Mesodermal cell (in vitro differentiated cells): ENCODE measurements at regions not wholly inside any gene's neighbourhood (a gene's known extent, or its start where the extent isn't known, plus 50 kb on each side); places are given as distances from the start of the nearest gene placed in this dataset.
"Not testable (repeated sequence)": the region's sequence is repeated elsewhere in the genome, so short reads cannot be mapped to it uniquely, and the experiment has no call there.

Experiments used
- H3K27ac ChIP-seq: 2 replicates; pipeline ENCODE4 v1.7.0; 2013; ENCODE audit warnings: mild to moderate bottlenecking, low read depth, low read length, moderate library complexity; ENCODE audit not compliant: severe bottlenecking
- H3K36me3 ChIP-seq: 2 replicates; pipeline ENCODE4 v1.7.1; 2013; ENCODE audit warnings: mild to moderate bottlenecking, low read length, moderate library complexity; ENCODE audit not compliant: control insufficient read depth, insufficient read depth
- H3K4me1 ChIP-seq: one replicate; pipeline ENCODE4 v1.7.1; 2013; ENCODE audit warnings: mild to moderate bottlenecking, low read length; ENCODE audit not compliant: insufficient read depth, control insufficient read depth, poor library complexity, severe bottlenecking
- H3K4me3 ChIP-seq: 2 replicates; pipeline ENCODE4 v1.7.0; 2013; ENCODE audit warnings: low read length, control low read depth, mild to moderate bottlenecking; ENCODE audit not compliant: insufficient read depth, poor library complexity, severe bottlenecking; ENCODE audit errors: extremely low read depth
- H3K9me3 ChIP-seq: 2 replicates; pipeline ENCODE4 v1.7.1; 2013; ENCODE audit warnings: mild to moderate bottlenecking, low read length, moderate library complexity; ENCODE audit not compliant: control insufficient read depth
- whole genome bisulfite sequencing, 2 experiments: methylation state at CpG; one replicate each; pipeline ENCODE4 v1.1.5; 2013; ENCODE audit warnings: missing lambda C conversion rate in 2 of 2; ENCODE audit not compliant: insufficient coverage in 2 of 2; 5-methylcytosine and 5-hydroxymethylcytosine counted together

DNA sequence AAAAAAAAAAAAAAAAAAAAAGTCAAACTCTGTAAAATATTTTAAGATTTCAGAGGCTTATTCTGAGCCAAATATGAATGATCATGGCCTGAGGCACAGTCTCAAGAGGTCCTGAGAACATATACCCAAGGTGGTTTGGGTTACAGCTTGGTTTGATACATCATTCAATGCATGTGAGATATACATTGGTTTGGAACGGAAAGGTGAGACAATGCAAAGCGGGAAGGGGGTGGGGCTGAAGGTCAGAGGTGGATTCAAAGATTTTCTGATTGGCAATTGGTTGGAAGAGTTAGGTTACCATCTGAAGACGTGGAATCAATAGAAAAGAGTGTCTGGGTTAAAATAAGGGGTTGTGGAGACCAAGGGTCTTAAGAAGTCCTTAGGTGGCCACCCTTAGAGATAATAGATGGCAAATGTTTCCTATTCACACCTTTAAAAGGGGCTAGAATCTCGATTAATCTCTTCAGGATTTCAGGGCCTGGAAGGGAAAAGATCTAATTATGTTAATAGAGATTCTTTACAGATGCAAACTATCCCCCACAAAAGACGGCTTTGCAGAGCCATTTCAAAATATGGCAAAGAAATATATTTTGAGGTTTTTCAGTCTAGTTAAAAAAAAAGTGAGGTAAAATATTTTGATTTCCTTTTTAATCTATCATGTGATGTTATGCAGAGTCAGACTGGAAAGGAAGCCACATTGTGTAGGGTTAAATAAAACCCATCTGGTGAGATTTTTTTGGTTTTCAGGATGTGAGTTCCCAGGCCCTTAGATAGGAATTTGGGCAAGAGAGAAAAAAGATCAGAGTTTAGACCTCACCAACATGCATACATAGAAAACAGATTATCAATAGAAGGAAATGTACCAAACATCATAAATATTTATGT is 173.8 kb upstream of the CNOT2 start:
- no peaks in the 10 kb centered on the region for H3K36me3 ChIP-seq
- no peak overlapping the region for H3K27ac ChIP-seq
- no peaks in the 10 kb centered on the region for H3K9me3 ChIP-seq
- H3K4me3 ChIP-seq: no peak overlapping the region
- peaks cover 5% of the 10 kb centered on the region for H3K4me1 ChIP-seq
- 72 to 74% methylated on average over 3 of the region's 5 CpGs for WGBS, 2 experiments

DNA sequence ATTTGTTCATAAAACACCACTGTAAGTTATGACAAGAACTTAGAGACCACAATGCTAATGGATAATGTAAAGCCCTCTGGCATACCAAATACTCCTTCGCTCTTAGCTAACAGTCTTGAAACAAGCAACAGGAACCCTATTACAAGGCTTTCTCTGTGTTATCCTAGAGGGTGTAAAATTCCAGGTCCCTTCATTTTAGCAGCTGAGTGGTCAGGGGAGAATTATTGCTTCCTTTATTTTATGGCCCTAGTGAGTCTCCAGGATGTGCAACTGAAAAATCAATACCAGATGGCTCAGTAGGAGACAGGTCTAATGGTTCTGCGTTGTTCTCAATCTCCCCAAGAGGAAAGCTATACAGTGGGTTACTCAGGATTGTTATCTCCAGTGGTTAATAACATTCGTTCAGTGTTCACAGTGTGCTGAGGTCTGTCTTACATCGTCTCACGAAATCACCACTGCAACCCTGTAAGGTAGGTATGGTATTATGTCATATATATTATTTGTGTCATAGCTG is 172.7 kb upstream of the CNOT2 start:
- Histone ChIP-seq H3K36me3 (no peaks in the 10 kb centered on the region), H3K4me1 (peaks cover 5% of the 10 kb centered on the region), H3K9me3 (no peaks in the 10 kb centered on the region), H3K4me3 (no peak overlapping the region), H3K27ac (peak overlapping the region; percentile 58)
- 60 to 83% methylated on average over 1 of the region's 5 CpGs for WGBS, 2 experiments

DNA sequence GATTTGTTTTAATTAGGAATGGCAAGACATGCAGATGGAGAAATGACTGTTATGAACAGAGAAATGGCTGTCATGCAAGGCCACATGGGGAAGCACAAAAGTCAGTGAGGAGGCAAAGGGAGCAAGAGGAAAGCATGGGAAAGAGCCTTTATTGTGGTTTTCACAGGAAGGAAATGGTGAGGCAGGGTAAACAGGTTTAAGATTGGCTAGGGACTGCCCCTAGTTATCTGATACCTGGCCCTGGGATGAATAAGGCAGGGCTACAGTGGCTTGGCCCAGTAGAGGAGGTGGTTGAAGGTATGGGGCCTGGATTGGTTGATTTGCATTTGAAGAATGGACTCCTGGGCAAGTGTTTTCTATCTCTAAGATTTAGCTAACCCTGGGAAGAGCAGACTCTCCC is 168.7 kb upstream of the CNOT2 start:
- Histone ChIP-seq H3K27ac (no peak overlapping the region), H3K9me3 (no peaks in the 10 kb centered on the region), H3K4me3 (no peak overlapping the region), H3K36me3 (no peaks in the 10 kb centered on the region), H3K4me1 (peaks cover 5% of the 10 kb centered on the region)

DNA sequence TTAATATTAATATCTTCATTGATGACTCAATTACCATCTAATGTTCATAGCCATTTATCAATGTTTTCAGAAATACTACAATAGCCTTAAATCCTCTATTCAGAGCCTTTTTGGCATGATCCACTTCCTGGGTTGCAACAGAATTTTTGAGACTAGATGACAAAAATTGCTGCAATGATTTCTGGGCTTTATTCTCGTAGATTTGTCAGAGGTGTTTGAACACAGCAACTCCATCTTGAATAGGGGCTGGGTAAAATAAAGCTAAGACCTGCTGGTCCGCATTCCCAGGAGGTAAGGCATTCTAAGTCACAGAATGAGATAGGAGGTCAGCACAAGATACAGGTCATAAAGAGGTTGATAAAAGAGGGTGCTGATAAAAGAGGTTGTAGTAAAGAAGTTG is 165.8 kb upstream of the CNOT2 start:
- no peak overlapping the region for H3K27ac ChIP-seq
- WGBS, 2 experiments: 93 to 96% methylated on average over 2 of the region's 2 CpGs
- H3K4me1 ChIP-seq: peaks cover 5% of the 10 kb centered on the region
- H3K36me3 ChIP-seq: no peaks in the 10 kb centered on the region
- no peaks in the 10 kb centered on the region for H3K9me3 ChIP-seq
- no peak overlapping the region for H3K4me3 ChIP-seq

DNA sequence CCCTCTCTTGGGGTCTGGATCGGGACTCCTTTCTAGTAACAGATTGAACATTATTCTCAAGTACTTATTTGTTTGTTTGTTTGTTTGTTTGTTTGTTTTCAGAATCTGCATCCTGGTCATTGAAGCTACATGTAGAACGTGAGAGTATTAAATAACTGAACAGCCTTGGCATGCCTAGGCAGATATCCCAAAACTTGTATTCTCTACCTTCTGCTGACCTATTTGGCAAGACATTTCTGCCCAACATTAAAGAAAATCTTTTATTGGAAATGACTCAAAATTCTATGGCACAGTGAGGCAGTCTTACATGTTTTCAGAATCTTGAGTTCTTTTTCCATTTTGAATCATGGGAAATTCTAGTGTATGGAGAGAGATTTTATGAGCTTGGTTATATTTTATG is 165.1 kb upstream of the CNOT2 start:
- 83 to 100% methylated on average over 1 of the region's 2 CpGs for WGBS, 2 experiments
- H3K4me3 ChIP-seq: no peak overlapping the region
- no peak overlapping the region for H3K27ac ChIP-seq
- no peaks in the 10 kb centered on the region for H3K36me3 ChIP-seq
- peaks cover 7% of the 10 kb centered on the region for H3K9me3 ChIP-seq
- peaks cover 5% of the 10 kb centered on the region for H3K4me1 ChIP-seq

DNA sequence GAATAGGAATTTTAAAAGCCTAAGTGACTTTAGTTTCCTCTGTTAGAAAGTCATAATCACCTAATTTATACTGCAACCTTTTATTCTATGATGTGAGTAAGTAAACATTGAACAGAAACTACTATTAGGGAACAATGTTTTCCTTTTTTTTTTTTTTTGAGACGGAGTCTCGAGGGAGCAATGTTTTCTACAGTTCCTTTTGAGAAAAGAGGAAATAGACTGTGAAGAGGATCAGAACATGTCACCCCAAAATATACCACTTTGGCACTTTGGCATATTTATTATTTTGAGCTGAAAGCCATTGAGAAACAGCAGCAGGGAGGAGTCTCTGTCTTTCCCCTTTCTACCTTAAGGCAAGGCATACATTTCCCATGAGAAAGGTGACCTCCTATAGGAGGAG is 162.7 kb upstream of the CNOT2 start:
- Histone ChIP-seq H3K4me1 (no peaks in the 10 kb centered on the region), H3K36me3 (no peaks in the 10 kb centered on the region), H3K9me3 (peaks cover 7% of the 10 kb centered on the region), H3K4me3 (no peak overlapping the region), H3K27ac (no peak overlapping the region)
- no CpG with 5 or more reads among the region's 2 CpGs for WGBS, 2 experiments

DNA sequence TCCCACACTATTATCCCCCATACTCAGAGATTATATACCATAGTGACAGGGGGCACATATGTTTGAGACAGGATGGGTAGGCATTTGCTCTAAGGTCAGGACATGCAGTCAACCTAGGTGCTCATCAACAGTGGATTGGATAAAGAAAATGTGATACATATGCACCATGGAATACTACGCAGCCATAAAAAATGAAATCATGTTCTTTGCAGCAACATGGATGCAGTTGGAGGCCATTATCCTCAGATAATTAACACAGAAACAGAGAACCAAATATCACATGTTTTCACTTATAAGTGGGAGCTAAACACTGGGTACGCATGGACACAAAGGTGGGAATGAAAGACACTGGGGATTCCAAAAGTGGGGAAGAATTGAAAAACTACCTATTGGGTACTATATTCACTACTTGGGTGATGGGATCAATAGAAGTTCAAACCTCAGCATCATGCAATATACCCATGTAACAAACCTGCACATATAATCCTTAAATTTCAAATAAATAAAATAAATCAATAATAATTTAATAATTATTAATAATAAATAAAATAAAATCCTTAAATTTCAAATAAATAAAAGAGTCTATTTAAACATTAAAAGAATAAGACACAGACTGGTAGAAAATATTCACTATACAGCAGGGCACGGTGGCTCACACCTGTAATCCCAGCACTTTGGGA is 160.1 kb upstream of the CNOT2 start:
- H3K4me3 ChIP-seq: no peak overlapping the region

DNA sequence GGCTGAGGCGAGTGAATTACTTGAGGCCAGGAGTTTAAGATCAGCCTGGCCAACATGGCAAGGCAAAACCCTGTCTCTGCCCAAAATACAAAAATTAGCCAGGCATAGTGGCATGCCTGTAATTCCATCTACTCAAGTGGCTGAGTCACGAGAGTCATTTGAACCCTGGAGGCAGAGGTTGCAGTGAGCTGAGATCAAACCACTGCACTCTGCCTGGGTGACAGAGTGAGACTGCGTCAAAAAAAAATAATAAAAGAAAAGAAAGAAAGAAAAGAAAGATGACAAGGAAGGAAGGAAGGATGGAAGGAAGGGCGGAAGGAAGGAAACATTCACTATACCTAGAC is 159.6 kb upstream of the CNOT2 start:
- H3K4me1 ChIP-seq: no peaks in the 10 kb centered on the region
- H3K4me3 ChIP-seq: no peak overlapping the region
- no peaks in the 10 kb centered on the region for H3K36me3 ChIP-seq
- WGBS, 2 experiments: 77 to 100% methylated on average over 2 to 3 of the region's 4 CpGs
- H3K9me3 ChIP-seq: peaks cover 7% of the 10 kb centered on the region
- H3K27ac ChIP-seq: no peak overlapping the region

More for the DNA sequence above, 160.1 kb upstream of the CNOT2 start:
- no peaks in the 10 kb centered on the region for H3K36me3 ChIP-seq
- H3K4me1 ChIP-seq: no peaks in the 10 kb centered on the region
- no peak overlapping the region for H3K27ac ChIP-seq
- H3K9me3 ChIP-seq: peaks cover 7% of the 10 kb centered on the region
- WGBS, 2 experiments: 60 to 100% methylated on average over 1 of the region's 3 CpGs

DNA sequence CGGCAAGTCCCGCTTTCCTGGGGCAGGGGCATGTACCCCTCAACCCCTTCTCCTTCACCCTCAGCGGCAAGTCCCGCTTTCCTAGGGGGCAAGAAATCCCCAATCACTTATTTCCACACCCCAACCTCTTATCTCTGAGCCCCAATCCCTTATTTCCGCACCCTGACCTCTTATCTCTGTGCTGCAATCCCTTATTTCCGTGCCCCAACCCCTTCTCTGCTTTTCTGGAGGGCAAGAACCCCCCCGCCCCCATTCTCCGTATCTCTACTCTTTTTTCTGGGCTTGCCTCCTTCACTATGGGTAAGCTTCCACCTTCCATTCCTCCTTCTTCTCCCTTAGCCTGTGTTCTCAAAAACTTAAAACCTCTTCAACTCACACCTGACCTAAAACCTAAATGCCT is 156.9 kb upstream of the CNOT2 start:
- not testable (repeated sequence) for H3K27ac ChIP-seq, H3K4me3 ChIP-seq, H3K36me3 ChIP-seq, H3K4me1 ChIP-seq, H3K9me3 ChIP-seq
- 83 to 94% methylated on average over 2 to 3 of the region's 8 CpGs for WGBS, 2 experiments

DNA sequence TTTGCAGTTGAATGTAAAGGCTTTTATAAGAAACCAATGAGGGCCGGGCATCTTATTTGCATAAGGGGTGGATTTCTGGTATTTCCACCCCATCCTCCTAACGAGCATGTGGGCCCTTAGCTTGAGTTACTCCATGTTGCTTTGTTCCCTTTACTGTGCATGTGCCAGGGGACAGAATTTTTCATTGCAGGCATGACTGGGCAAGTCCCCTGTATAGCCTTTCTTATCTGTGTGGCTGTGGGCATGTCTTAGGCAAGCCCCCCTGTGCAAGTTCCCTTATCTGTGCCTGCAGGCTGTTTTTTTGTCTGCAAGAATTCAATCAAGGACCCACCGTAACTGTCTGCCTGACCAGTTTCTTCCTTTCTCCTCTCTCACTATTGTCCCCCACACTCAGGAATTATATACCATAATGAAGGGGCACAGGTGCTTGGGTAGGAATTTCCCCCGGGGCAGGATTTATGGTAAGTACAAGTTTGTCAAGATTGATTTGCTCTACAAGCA is 152.2 kb upstream of the CNOT2 start:
- Histone ChIP-seq H3K36me3 (no peaks in the 10 kb centered on the region), H3K4me1 (peaks cover 4% of the 10 kb centered on the region), H3K9me3 (no peaks in the 10 kb centered on the region), H3K4me3 (no peak overlapping the region), H3K27ac (peak overlapping the region; percentile 69)
- 71 to 83% methylated on average over 1 of the region's 4 CpGs for WGBS, 2 experiments

DNA sequence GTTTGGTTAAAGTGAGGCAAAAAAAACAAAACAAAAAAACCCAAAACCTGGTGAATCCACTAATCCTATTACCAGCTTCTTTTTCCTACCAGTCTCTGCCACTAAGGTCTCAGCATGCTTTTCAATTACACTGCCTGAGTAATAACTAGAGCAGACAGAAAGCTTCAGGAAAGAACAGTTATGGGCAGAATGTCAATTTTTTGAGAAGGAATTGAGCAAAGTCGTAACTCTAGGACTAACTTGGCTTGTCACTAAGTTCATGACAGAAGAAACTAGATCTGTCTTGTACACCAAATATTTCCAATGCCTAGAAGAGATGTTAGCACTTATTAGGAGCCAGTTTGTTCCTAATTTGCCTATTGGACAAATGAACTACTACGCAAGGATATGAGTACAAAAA is 148.8 kb upstream of the CNOT2 start:
- 100% methylated on average over 1 of the region's 2 CpGs for WGBS, 2 experiments
- no peaks in the 10 kb centered on the region for H3K36me3 ChIP-seq
- no peak overlapping the region for H3K27ac ChIP-seq
- no peak overlapping the region for H3K4me3 ChIP-seq
- H3K9me3 ChIP-seq: no peaks in the 10 kb centered on the region
- H3K4me1 ChIP-seq: peaks cover 4% of the 10 kb centered on the region
